K562 (cell line): ENCODE measurements at regions not wholly inside any gene's neighbourhood (a gene's known extent, or its start where the extent isn't known, plus 50 kb on each side); places are given as distances from the start of the nearest gene placed in this dataset.

Experiments
- ATAC-seq: fragments of 200-7000 bp; cut with Tn5 transposase; 3 replicates; pipeline ENCODE4 v1.9.1; 2020; ENCODE audit warnings: moderate library complexity
- BruUV-seq: library from RNA; stranded (reverse); fragments of 400-500 nt; replicated peaks from 2 replicates; lab custom pipeline; 2021; lab: Mats Ljungman, UMichigan
- CTCF ChIA-PET: fragments of 300-600 bp; formaldehyde crosslinking; extraction: SDS; loops from one replicate; lab custom pipeline; 2021; ENCODE audit warnings: low intra/inter-chr PET ratio; lab: Yijun Ruan, JAX
- POLR2A ChIA-PET: fragments of 300-600, 350-650 bp; sonication (Branson Sonifier 250); formaldehyde crosslinking; extraction: SDS; loops from one replicate; lab custom pipeline; 2021; ENCODE audit warnings: antibody characterized with exemption, inconsistent platforms; lab: Yijun Ruan, JAX
- DNase-seq, 4 experiments: peaks; one replicate each; pipeline versions ENCODE4 v3.0.0 to v3.0.0-alpha.2; 2011 to 2018; ENCODE audit warnings: low spot score in 3 of 4, mixed read lengths in 3 of 4; ENCODE audit errors: extremely low read depth in 1 of 4
- FAIRE-seq: peaks from 2 replicates; lab custom pipeline; 2011; peaks lifted over from hg19 to GRCh38; lab: Jason Lieb, UNC
- H2AFZ ChIP-seq: 2 replicates; pipeline ENCODE4 v1.6.0; 2011; ENCODE audit warnings: low read depth, low read length, control low read depth, inconsistent platforms
- H3K27ac ChIP-seq: fragments of 200-600 bp; 3 replicates; pipeline ENCODE4 v1.8.0; 2011; ENCODE audit warnings: low read depth, mild to moderate bottlenecking, control low read depth, inconsistent platforms, low read length, moderate library complexity, mixed read lengths; ENCODE audit errors: extremely low read depth
- H3K27me3 ChIP-seq, 2 experiments: fragments of 300-600 bp in 1 of 2; 2 replicates in 1 of 2; 3 replicates in 1 of 2; pipeline versions ENCODE4 v1.6.0 to v1.8.0; 2011; ENCODE audit warnings: inconsistent platforms in 2 of 2, low read length in 2 of 2, mild to moderate bottlenecking in 1 of 2, mixed read lengths in 1 of 2, moderate library complexity in 1 of 2; ENCODE audit not compliant: control insufficient read depth in 2 of 2, insufficient read depth in 2 of 2
- H3K36me3 ChIP-seq: fragments of 300-600 bp; 3 replicates; pipeline ENCODE4 v1.8.0; 2011; ENCODE audit warnings: mild to moderate bottlenecking, low read length, inconsistent platforms; ENCODE audit not compliant: control insufficient read depth, insufficient read depth
- H3K4me1 ChIP-seq, 2 experiments: fragments of 200-600 bp in 1 of 2; replicated peaks in 1 of 2; 2 replicates in 1 of 2; 3 replicates in 1 of 2; pipeline versions ENCODE4 v1.5.1 to v1.8.0; 2011; ENCODE audit warnings: inconsistent platforms in 2 of 2, low read length in 2 of 2, mild to moderate bottlenecking in 1 of 2, mixed read lengths in 1 of 2, moderate library complexity in 1 of 2; ENCODE audit not compliant: control insufficient read depth in 2 of 2, insufficient read depth in 2 of 2
- H3K4me2 ChIP-seq: 2 replicates; pipeline ENCODE4 v1.6.1; 2011; ENCODE audit warnings: low read length, control low read depth, inconsistent platforms, mixed read lengths; ENCODE audit not compliant: insufficient read depth
- H3K4me3 ChIP-seq: fragments of 200-600 bp; sonication (generic), shearing (Covaris generic); 2 replicates; pipeline ENCODE4 v1.5.1; 2016; ENCODE audit warnings: control low read depth, inconsistent platforms
- H3K79me2 ChIP-seq: fragments of 200-600 bp; 3 replicates; pipeline ENCODE4 v1.8.0; 2011; ENCODE audit warnings: low read length, inconsistent platforms; ENCODE audit not compliant: control insufficient read depth, insufficient read depth
- H3K9ac ChIP-seq, 2 experiments: 2 replicates each; pipeline versions ENCODE4 v1.6.0 to v1.6.1; 2011; ENCODE audit warnings: low read depth in 2 of 2, low read length in 2 of 2, control low read depth in 1 of 2, inconsistent platforms in 1 of 2, mild to moderate bottlenecking in 1 of 2, mixed read lengths in 1 of 2; ENCODE audit not compliant: insufficient read depth in 1 of 2
- H3K9me1 ChIP-seq: one replicate; pipeline ENCODE4 v1.6.0; 2011; ENCODE audit warnings: inconsistent platforms, mild to moderate bottlenecking, low read length, moderate library complexity; ENCODE audit not compliant: control insufficient read depth, insufficient read depth
- H3K9me3 ChIP-seq: replicated peaks from 2 replicates; pipeline ENCODE4 v1.5.1; 2011; ENCODE audit warnings: low read depth, low read length, inconsistent platforms; ENCODE audit not compliant: control insufficient read depth, insufficient read depth
- H4K20me1 ChIP-seq: replicated peaks from 2 replicates; pipeline ENCODE4 v1.6.1; 2011; ENCODE audit warnings: low read length, inconsistent platforms, mixed read lengths; ENCODE audit not compliant: control insufficient read depth, insufficient read depth
- CAMTA2 ChIP-seq: fragments of 250-450 bp; sonication (Bioruptor Pico); conservative IDR thresholded peaks from 2 replicates; pipeline ENCODE4 v1.5.1; 2022
- CEBPG ChIP-seq, 3 experiments: fragments of 200-800 bp in 1 of 3; sonication (Bioruptor generic) in 1 of 3; sonication (generic) in 1 of 3; formaldehyde crosslinking in 1 of 3; IDR thresholded peaks in 2 of 3; conservative IDR thresholded peaks in 1 of 3; 2 replicates each; pipeline versions ENCODE4 v1.6.1 to v1.8.0; 2016 to 2022; ENCODE audit warnings: missing compliant biosample characterization in 2 of 3, missing genetic modification characterization in 2 of 3, mild to moderate bottlenecking in 1 of 3, missing genetic modification reagents in 1 of 3
- E2F6 ChIP-seq, 2 experiments: IDR thresholded peaks; 2 replicates each; pipeline ENCODE4 v1.6.1; 2011; ENCODE audit warnings: borderline replicate concordance in 1 of 2, control low read depth in 1 of 2, low read depth in 1 of 2, low read length in 1 of 2, mild to moderate bottlenecking in 1 of 2, mixed read lengths in 1 of 2, moderate library complexity in 1 of 2; ENCODE audit not compliant: insufficient read depth in 1 of 2, insufficient read length in 1 of 2, poor library complexity in 1 of 2, severe bottlenecking in 1 of 2; ENCODE audit errors: extremely low read depth in 1 of 2
- ESRRB ChIP-seq: fragments of 250-450 bp; sonication (Bioruptor Pico); IDR thresholded peaks from 2 replicates; pipeline ENCODE4 v1.5.0; 2020; ENCODE audit warnings: mild to moderate bottlenecking, moderate library complexity, borderline replicate concordance
- MYBL2 ChIP-seq, 2 experiments: fragments of 450-650 bp in 1 of 2; sonication (generic) in 1 of 2; formaldehyde crosslinking in 1 of 2; IDR thresholded peaks; 2 replicates each; pipeline versions ENCODE4 v1.6.1 to v1.8.1; 2017 to 2022; ENCODE audit warnings: borderline replicate concordance in 1 of 2, inconsistent platforms in 1 of 2, low read depth in 1 of 2, mild to moderate bottlenecking in 1 of 2, missing genetic modification reagents in 1 of 2, moderate library complexity in 1 of 2
- NRF1 ChIP-seq, 2 experiments: fragments of 450-650 bp; IDR thresholded peaks in 1 of 2; conservative IDR thresholded peaks in 1 of 2; 2 replicates each; pipeline ENCODE4 v1.6.1; 2014; ENCODE audit warnings: mild to moderate bottlenecking in 2 of 2
- POLR2B ChIP-seq: fragments of 450-650 bp; IDR thresholded peaks from 2 replicates; pipeline ENCODE4 v1.6.1; 2018; ENCODE audit warnings: low read depth; ENCODE audit not compliant: partially characterized antibody
- RFX1 ChIP-seq: fragments of 450-650 bp; IDR thresholded peaks from 2 replicates; pipeline ENCODE4 v1.6.1; 2016; ENCODE audit warnings: mild to moderate bottlenecking, moderate library complexity
- SMAD4 ChIP-seq: fragments of 250-450 bp; sonication (Bioruptor Pico); conservative IDR thresholded peaks from 2 replicates; pipeline ENCODE4 v1.8.0; 2021; ENCODE audit warnings: inconsistent platforms, mild to moderate bottlenecking, moderate library complexity
- ZBTB11 ChIP-seq, 3 experiments: fragments of 200-800 bp in 1 of 3; fragments of 250-450 bp in 1 of 3; fragments of 450-650 bp in 1 of 3; sonication (Bioruptor Pico) in 1 of 3; sonication (Bioruptor generic) in 1 of 3; formaldehyde crosslinking in 1 of 3; IDR thresholded peaks; 2 replicates each; pipeline versions ENCODE4 v1.6.1 to v1.8.0; 2016 to 2022; ENCODE audit warnings: mild to moderate bottlenecking in 2 of 3, missing genetic modification characterization in 2 of 3, missing compliant biosample characterization in 1 of 3, moderate library complexity in 1 of 3
- WGBS: fragments of 100-300 bp; shearing (Covaris generic); methylation state at CpG from one replicate; pipeline ENCODE4 v1.1.6; 2016; ENCODE audit warnings: low coverage, mixed read lengths; ENCODE audit not compliant: insufficient coverage; ENCODE audit errors: missing lambda C conversion rate; 5-methylcytosine and 5-hydroxymethylcytosine counted together
- in situ Hi-C: fragments of 300-500 bp; cut with MboI; formaldehyde crosslinking; loops from 4 replicates; pipeline ENCODE4 v1.15.0; 2018; ENCODE audit warnings: inconsistent platforms, mixed read lengths
- intact Hi-C: fragments of 100-400 bp; cut with micrococcal nuclease; formaldehyde crosslinking; loops from 2 replicates; pipeline ENCODE4 v1.14.2; 2022

- TF ChIP-seq RFX1 (no peak), CAMTA2 (CRISPR knock-in tag) (no peak)
These were observed 811.7 kb downstream of the TLR4 start (continued) for GRCh38 chr9:118515947-118516346.

GRCh38 chr9:118521261-118521660 lies 817.1 kb downstream of the TLR4 start:
- no peak for ATAC-seq
- ChIA-PET CTCF (no interaction called here), POLR2A (no interaction called here)
- Histone ChIP-seq H4K20me1 (no peaks in the 10 kb centered on the region), H3K27ac (no peak overlapping the region), H3K4me3 (no peak overlapping the region), H3K36me3 (no peaks in the 10 kb centered on the region), H3K27me3 (no peaks in the 10 kb centered on the region), H3K79me2 (no peaks in the 10 kb centered on the region), H3K4me1 (no peaks in the 10 kb centered on the region), H3K9me3 (no peaks in the 10 kb centered on the region), H3K9ac (no peak overlapping the region), H2AFZ (no peak overlapping the region), H3K4me2 (no peak overlapping the region), H3K9me1 (no peaks in the 10 kb centered on the region)
- no peak for TF ChIP-seq SMAD4
- no peak for TF ChIP-seq E2F6 (IDR thresholded peaks at IDR 0.05; ENCODE audit: borderline replicate concordance in 1 of 2, extremely low read depth in 1 of 2, insufficient read depth in 1 of 2, insufficient read length in 1 of 2, low read depth in 1 of 2, low read length in 1 of 2, poor library complexity in 1 of 2, severe bottlenecking in 1 of 2)
- no peak for TF ChIP-seq ESRRB (CRISPR knock-in tag)
- no peak for TF ChIP-seq CEBPG (CRISPR knock-in tag; IDR thresholded peaks at IDR 0.05)
- TF ChIP-seq CEBPG (tag; conservative IDR thresholded peaks at IDR 0.05 in 1 of 2, IDR thresholded peaks at IDR 0.05 in 1 of 2), result no peak
- no peak for TF ChIP-seq ZBTB11 (CRISPR knock-in tag; IDR thresholded peaks at IDR 0.05)
- TF ChIP-seq NRF1 (conservative IDR thresholded peaks at IDR 0.05 in 1 of 2, IDR thresholded peaks at IDR 0.05 in 1 of 2), result no peak
- TF ChIP-seq POLR2B, result no peak
- no peak for TF ChIP-seq MYBL2 (IDR thresholded peaks at IDR 0.05; ENCODE audit: low read depth)
- no peak for TF ChIP-seq MYBL2 (CRISPR knock-in tag; IDR thresholded peaks at IDR 0.05; ENCODE audit: borderline replicate concordance)
- WGBS, result 0% methylated on average over 3 of the region's 3 CpGs
- in situ Hi-C loops, result no loop called here
- DNase-seq, result no peak
- intact Hi-C loops, result no loop called here
- no peak for FAIRE-seq
- BruUV-seq, result no TSS peak
